Esophagus muscularis mucosa (tissue), 4 donors: ENCODE measurements at regions not wholly inside any gene's neighbourhood (a gene's known extent, or its start where the extent isn't known, plus 50 kb on each side); places are given as distances from the start of the nearest gene placed in this dataset.

Experiments
- DNase-seq: peaks from one replicate; pipeline ENCODE4 v3.0.0-alpha.2; 2017; ENCODE audit errors: extremely low spot score
- H3K27ac ChIP-seq, 4 donors: fragments of 200-600 bp; sonication (generic); replicated peaks in 1 of 4; 1 replicate in 3 of 4; 2 replicates in 1 of 4; pipeline ENCODE4 v1.5.1; 2016 to 2019; ENCODE audit warnings: mild to moderate bottlenecking in 1 of 4
- H3K27me3 ChIP-seq, 4 donors: fragments of 200-600 bp; sonication (generic); one replicate each; pipeline versions ENCODE4 v1.5.1 to v1.6.0; 2016 to 2019
- H3K36me3 ChIP-seq, 4 donors: fragments of 200-600 bp; sonication (generic); one replicate each; pipeline ENCODE4 v1.5.1; 2016 to 2019
- H3K4me1 ChIP-seq, 4 donors: fragments of 200-600 bp; sonication (generic); one replicate each; pipeline ENCODE4 v1.5.1; 2016 to 2019
- H3K4me3 ChIP-seq, 4 donors: fragments of 200-600 bp; sonication (generic); 1 replicate in 2 of 4; 2 replicates in 2 of 4; pipeline ENCODE4 v1.5.1; 2016 to 2019; ENCODE audit warnings: mild to moderate bottlenecking in 4 of 4, moderate library complexity in 1 of 4
- H3K9me3 ChIP-seq, 4 donors: fragments of 200-600 bp; sonication (generic); 1 replicate in 3 of 4; 2 replicates in 1 of 4; pipeline ENCODE4 v1.5.1; 2016 to 2019
- EP300 ChIP-seq: sonication (generic); formaldehyde crosslinking; IDR thresholded peaks from one replicate; pipeline ENCODE4 v1.6.1; 2017; ENCODE audit warnings: antibody characterized with exemption
- POLR2A ChIP-seq: fragments of 450-650 bp; IDR thresholded peaks from one replicate; pipeline ENCODE4 v1.6.1; 2017; ENCODE audit warnings: antibody characterized with exemption, moderate library complexity, mild to moderate bottlenecking, low read depth
- POLR2AphosphoS5 ChIP-seq, 2 donors: sonication (generic); formaldehyde crosslinking; IDR thresholded peaks; one replicate each; pipeline ENCODE4 v1.6.1; 2017; ENCODE audit warnings: antibody characterized with exemption in 2 of 2
- WGBS: methylation state at CpG from one replicate; pipeline ENCODE4 v1.1.5; 2018; 5-methylcytosine and 5-hydroxymethylcytosine counted together
- intact Hi-C: fragments of 100-400 bp; cut with DNase I; formaldehyde crosslinking; loops from one replicate; pipeline ENCODE4 v1.15.1; 2023
- TF ChIP-seq, protein P1 (sequence below), 3 experiments: fragments of 200-600 bp in 2 of 3; fragments of 450-650 bp in 1 of 3; sonication (generic) in 2 of 3; IDR thresholded peaks; one replicate each; pipeline ENCODE4 v1.5.1; 2017 to 2019; ENCODE audit warnings: antibody characterized with exemption in 3 of 3, mild to moderate bottlenecking in 2 of 3, moderate library complexity in 1 of 3

DNA sequence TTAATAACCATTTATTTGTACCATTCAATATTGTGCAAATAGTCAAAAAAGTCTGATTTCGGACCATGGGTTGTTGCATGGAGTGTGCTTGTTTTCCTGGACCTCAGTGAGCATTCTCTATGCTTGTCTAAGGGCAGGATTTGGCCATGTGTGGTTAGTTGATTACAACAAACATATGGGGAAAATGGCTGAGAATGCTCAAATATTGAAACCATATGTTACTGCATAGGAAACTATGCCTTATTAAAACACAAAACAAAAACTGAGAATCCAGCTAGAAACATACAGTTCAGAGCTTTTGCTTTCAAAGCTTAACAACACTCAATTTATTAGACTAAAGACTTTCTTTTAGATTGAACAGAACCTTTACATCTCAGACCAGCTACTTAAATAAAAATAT is 928.3 kb downstream of the NR2F1-AS1 start:
- H3K4me3 ChIP-seq, result no peak overlapping the region

DNA sequence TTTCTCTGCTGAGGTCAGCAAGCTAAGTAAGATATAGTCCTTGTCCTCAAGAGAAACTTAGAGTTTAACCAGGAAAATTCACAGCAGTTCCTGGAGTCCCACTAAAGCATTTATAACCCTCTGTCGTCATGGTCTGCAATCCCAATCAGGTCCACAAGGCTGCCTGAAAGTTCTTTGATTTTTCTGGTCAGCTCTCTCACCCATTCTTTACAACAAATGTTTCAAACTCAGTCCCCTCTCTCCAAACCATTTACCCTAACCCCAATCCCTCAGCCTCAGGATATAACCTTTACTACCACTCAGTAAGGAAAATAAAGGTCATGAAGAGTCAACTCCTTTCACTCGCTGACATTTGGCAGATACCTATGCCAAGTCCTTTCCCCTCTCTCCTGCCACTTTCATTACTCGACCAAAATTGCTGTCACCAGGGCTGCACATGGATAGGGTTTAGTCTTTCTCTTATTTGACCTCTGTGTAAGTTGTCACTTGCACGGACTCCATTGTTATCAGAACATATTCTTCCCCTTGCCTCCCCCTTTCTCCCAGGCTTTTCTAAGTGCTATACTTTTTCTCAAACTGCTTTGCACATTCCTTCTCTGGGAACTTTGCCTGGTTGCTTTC is 936.6 kb downstream of the NR2F1-AS1 start:
- no peak for DNase-seq
- H3K9me3 ChIP-seq, result no peaks in the 10 kb centered on the region
- TF ChIP-seq POLR2A (no peak), POLR2AphosphoS5 (IDR thresholded peaks at IDR 0.05) (no peak), EP300 (no peak)
- TF ChIP-seq, protein P1, sequence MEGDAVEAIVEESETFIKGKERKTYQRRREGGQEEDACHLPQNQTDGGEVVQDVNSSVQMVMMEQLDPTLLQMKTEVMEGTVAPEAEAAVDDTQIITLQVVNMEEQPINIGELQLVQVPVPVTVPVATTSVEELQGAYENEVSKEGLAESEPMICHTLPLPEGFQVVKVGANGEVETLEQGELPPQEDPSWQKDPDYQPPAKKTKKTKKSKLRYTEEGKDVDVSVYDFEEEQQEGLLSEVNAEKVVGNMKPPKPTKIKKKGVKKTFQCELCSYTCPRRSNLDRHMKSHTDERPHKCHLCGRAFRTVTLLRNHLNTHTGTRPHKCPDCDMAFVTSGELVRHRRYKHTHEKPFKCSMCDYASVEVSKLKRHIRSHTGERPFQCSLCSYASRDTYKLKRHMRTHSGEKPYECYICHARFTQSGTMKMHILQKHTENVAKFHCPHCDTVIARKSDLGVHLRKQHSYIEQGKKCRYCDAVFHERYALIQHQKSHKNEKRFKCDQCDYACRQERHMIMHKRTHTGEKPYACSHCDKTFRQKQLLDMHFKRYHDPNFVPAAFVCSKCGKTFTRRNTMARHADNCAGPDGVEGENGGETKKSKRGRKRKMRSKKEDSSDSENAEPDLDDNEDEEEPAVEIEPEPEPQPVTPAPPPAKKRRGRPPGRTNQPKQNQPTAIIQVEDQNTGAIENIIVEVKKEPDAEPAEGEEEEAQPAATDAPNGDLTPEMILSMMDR (IDR thresholded peaks at IDR 0.05), result no peak
- intact Hi-C loops, result no loop called here
- H3K4me3 ChIP-seq, result no peak overlapping the region
- H3K27ac ChIP-seq, result no peak overlapping the region
- H3K27me3 ChIP-seq, result no peaks in the 10 kb centered on the region
- 65% methylated on average over 4 of the region's 4 CpGs for WGBS
- peaks cover 10 to 14% (median 12%) of the 10 kb centered on the region in 4 donors for H3K4me1 ChIP-seq
- no peaks in the 10 kb centered on the region for H3K36me3 ChIP-seq

More for the DNA sequence above, 928.3 kb downstream of the NR2F1-AS1 start:
- Histone ChIP-seq H3K4me1 (no peaks in the 10 kb centered on the region), H3K9me3 (no peaks in the 10 kb centered on the region), H3K27ac (no peak overlapping the region), H3K36me3 (no peaks in the 10 kb centered on the region), H3K27me3 (no peaks in the 10 kb centered on the region)
- no peak for DNase-seq
- TF ChIP-seq, protein P1 (IDR thresholded peaks at IDR 0.05), result no peak
- TF ChIP-seq EP300, result no peak
- no peak for TF ChIP-seq POLR2A
- no peak for TF ChIP-seq POLR2AphosphoS5 (IDR thresholded peaks at IDR 0.05)
- 67% methylated on average over 1 of the region's 1 CpG for WGBS
- intact Hi-C loops, result no loop called here

DNA sequence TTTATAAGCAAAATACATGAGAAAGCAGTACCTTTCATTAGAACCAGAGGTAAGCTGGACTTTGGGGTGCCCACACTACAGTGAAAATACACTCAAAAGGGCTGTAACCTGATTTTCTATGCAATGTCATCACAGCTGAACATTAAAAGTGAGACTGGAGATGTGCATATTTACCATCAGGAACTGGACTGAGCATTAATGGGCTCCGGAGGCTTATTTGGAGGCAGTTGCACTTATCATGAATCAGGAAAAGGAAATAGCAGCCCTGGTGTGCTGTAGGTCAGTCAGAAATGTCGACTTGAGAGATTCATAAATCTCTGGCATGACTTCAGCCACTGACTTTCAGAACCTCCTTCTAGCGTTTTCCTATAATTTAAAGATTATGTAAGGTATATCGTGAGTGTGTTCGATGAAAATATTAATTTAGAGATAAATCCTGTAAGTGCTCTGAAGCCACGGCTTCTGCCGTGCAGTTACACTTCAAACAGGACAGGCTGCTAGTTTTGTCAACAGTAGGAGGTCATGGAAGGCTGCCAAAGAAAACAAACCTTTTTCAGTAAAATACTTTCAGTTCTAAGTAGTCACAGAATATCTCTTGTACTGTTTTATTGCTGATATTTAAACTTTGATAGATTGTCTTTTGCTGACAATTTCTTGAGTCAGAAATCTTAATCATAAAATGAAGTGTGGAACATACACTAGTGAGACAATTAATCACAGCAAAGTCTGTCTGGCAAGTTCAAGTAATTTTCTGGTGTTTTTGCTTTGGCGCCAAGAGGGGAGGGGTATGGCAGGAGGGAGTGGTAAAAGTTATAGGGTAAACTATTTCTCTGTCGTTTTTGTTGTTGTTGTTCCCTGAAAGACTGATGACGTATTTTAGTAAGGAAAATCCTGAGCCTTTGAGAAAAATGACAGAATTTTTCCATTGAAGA is 939.7 kb downstream of the NR2F1-AS1 start:
- no peaks in the 10 kb centered on the region for H3K27me3 ChIP-seq
- no peaks in the 10 kb centered on the region for H3K9me3 ChIP-seq
- no peak for DNase-seq
- intact Hi-C loops, result no loop called here
- H3K4me3 ChIP-seq, result peak overlapping the region; percentile 18 to 43 (median 28)
- TF ChIP-seq POLR2AphosphoS5 (IDR thresholded peaks at IDR 0.05) (no peak), EP300 (no peak), POLR2A (no peak)
- TF ChIP-seq, protein P1 (IDR thresholded peaks at IDR 0.05), result no peak
- no peak overlapping the region for H3K27ac ChIP-seq
- no peaks in the 10 kb centered on the region for H3K36me3 ChIP-seq
- 8% methylated on average over 10 of the region's 10 CpGs for WGBS
- H3K4me1 ChIP-seq, result peaks cover 10 to 14% (median 12%) of the 10 kb centered on the region in 4 donors

DNA sequence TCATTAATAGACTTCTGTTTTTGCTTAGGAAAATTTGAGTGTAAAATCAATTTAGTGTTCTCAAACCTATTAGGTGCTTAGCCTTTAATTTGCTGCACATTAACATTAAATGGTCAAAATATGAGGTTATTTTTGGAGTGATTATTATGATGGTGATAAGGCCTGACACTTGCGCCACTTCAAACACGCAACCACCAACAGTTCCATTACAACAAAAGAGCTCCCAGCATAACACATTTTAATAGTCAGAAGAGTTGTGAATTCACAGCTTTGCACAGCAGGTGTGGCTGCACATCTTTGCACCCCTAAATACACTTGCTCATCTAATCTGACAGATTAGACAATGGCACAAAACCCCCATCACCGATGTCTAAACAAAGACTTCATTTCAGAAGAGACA is 940.7 kb downstream of the NR2F1-AS1 start:
- Histone ChIP-seq H3K9me3 (no peaks in the 10 kb centered on the region), H3K36me3 (no peaks in the 10 kb centered on the region), H3K4me3 (no peak overlapping the region), H3K27me3 (no peaks in the 10 kb centered on the region), H3K4me1 (peaks cover 10 to 14% (median 12%) of the 10 kb centered on the region in 4 donors), H3K27ac (no peak overlapping the region)
- DNase-seq, result no peak
- 90% methylated on average over 3 of the region's 3 CpGs for WGBS
- TF ChIP-seq EP300 (no peak), POLR2AphosphoS5 (IDR thresholded peaks at IDR 0.05) (no peak), POLR2A (no peak)
- intact Hi-C loops, result no loop called here

DNA sequence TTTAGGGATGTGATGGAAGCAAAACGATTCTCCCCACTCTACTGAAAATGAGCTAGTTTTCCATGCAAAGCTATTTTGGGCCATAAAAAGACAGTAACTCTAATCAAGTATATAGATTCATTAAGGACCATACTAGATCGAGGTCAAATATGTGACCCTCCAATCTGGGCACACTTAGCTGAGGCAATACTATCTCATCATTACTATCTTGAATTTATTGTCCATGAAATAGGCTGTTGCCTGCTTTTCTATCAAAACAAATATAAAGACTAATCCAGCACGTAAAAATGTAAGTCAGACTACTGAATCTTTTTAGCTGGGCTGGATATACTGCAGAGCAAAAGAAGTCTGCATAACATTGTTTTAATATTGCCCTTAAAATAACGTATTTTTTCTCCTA is 943.1 kb downstream of the NR2F1-AS1 start:
- TF ChIP-seq POLR2AphosphoS5 (IDR thresholded peaks at IDR 0.05) (no peak), POLR2A (no peak), EP300 (no peak)
- TF ChIP-seq, protein P1 (IDR thresholded peaks at IDR 0.05), result no peak
- Histone ChIP-seq H3K4me3 (no peak overlapping the region), H3K36me3 (no peaks in the 10 kb centered on the region), H3K27me3 (no peaks in the 10 kb centered on the region), H3K4me1 (peaks cover 10 to 14% (median 12%) of the 10 kb centered on the region in 4 donors), H3K9me3 (no peaks in the 10 kb centered on the region), H3K27ac (no peak overlapping the region)
- intact Hi-C loops, result no loop called here
- 87% methylated on average over 4 of the region's 4 CpGs for WGBS
- DNase-seq, result no peak
